ENCODE measurements at regions not wholly inside any gene's neighbourhood (a gene's known extent, or its start where the extent isn't known, plus 50 kb on each side); places are given as distances from the start of the nearest gene placed in this dataset.

- H3K4me1 ChIP-seq: no peaks in the 10 kb centered on the region
- intact Hi-C loops (cut with DNase I): no loop called here
Measured at GRCh38 chr10:125473143-125473793, 209.7 kb downstream of the TEX36 start.

GRCh38 chr10:125472010-125472607, 210.9 kb downstream of the TEX36 start:
- H3K4me3 ChIP-seq: no peak overlapping the region
- intact Hi-C loops (cut with DNase I): no loop called here
- H3K27me3 ChIP-seq: no peaks in the 10 kb centered on the region
- no peak for TF ChIP-seq CTCF (IDR thresholded peaks at IDR 0.05)
- H3K9ac ChIP-seq (ENCODE audit: low read depth in 2 of 2, low read length in 2 of 2): no peak overlapping the region
- H3K4me1 ChIP-seq: no peaks in the 10 kb centered on the region
- no peak overlapping the region for H3K27ac ChIP-seq
- no peaks in the 10 kb centered on the region for H3K9me3 ChIP-seq
- DNase-seq: peak; percentile 67
- no peaks in the 10 kb centered on the region for H3K36me3 ChIP-seq

More at GRCh38 chr10:125473143-125473793, 209.7 kb downstream of the TEX36 start:
- Histone ChIP-seq H3K36me3 (no peaks in the 10 kb centered on the region), H3K27ac (no peak overlapping the region), H3K9me3 (no peaks in the 10 kb centered on the region), H3K9ac (ENCODE audit: low read depth in 2 of 2, low read length in 2 of 2) (no peak overlapping the region), H3K4me3 (no peak overlapping the region), H3K27me3 (no peaks in the 10 kb centered on the region)
- DNase-seq: no peak
- no peak for TF ChIP-seq CTCF (IDR thresholded peaks at IDR 0.05)

- Histone ChIP-seq H3K4me3 (no peak overlapping the region), H3K27ac (no peak overlapping the region)
Measured at GRCh38 chr10:125468278-125468677, 214.7 kb downstream of the TEX36 start.

GRCh38 chr10:125466685-125467084, 216.3 kb downstream of the TEX36 start:
- Histone ChIP-seq H3K36me3 (no peaks in the 10 kb centered on the region), H3K9ac (ENCODE audit: low read depth in 2 of 2, low read length in 2 of 2) (no peak overlapping the region), H3K4me3 (no peak overlapping the region), H3K4me1 (no peaks in the 10 kb centered on the region), H3K27me3 (no peaks in the 10 kb centered on the region), H3K9me3 (no peaks in the 10 kb centered on the region), H3K27ac (no peak overlapping the region)
- intact Hi-C loops (cut with DNase I): no loop called here
- no peak for DNase-seq
- no peak for TF ChIP-seq CTCF (IDR thresholded peaks at IDR 0.05)

More at GRCh38 chr10:125468278-125468677, 214.7 kb downstream of the TEX36 start:
- no peaks in the 10 kb centered on the region for H3K36me3 ChIP-seq
- intact Hi-C loops (cut with DNase I): no loop called here
- H3K4me1 ChIP-seq: no peaks in the 10 kb centered on the region
- H3K9ac ChIP-seq (ENCODE audit: low read depth in 2 of 2, low read length in 2 of 2): no peak overlapping the region
- H3K27me3 ChIP-seq: no peaks in the 10 kb centered on the region
- DNase-seq: no peak
- no peak for TF ChIP-seq CTCF (IDR thresholded peaks at IDR 0.05)
- H3K9me3 ChIP-seq: no peaks in the 10 kb centered on the region

- Histone ChIP-seq H3K4me3 (no peak overlapping the region), H3K27me3 (no peaks in the 10 kb centered on the region), H3K4me1 (no peaks in the 10 kb centered on the region), H3K9me3 (no peaks in the 10 kb centered on the region), H3K36me3 (no peaks in the 10 kb centered on the region), H3K27ac (no peak overlapping the region), H3K9ac (ENCODE audit: low read depth in 2 of 2, low read length in 2 of 2) (no peak overlapping the region)
- TF ChIP-seq CTCF (IDR thresholded peaks at IDR 0.05): no peak
- no peak for DNase-seq
- intact Hi-C loops (cut with DNase I): no loop called here
Measured at GRCh38 chr10:125462845-125463244, 220.1 kb downstream of the TEX36 start.

All from colonic mucosa (tissue), 4 donors.